OCI-LY3 (cell line): ENCODE measurements at regions not wholly inside any gene's neighbourhood (a gene's known extent, or its start where the extent isn't known, plus 50 kb on each side); places are given as distances from the start of the nearest gene placed in this dataset.

ENCODE experiments used
- H2AFZ ChIP-seq: fragments of 200-600, 300-600 bp; shearing (Covaris generic); 2 replicates; pipeline ENCODE4 v1.6.0; 2014; ENCODE audit warnings: antibody characterized with exemption, low read depth, low read length
- H3K27ac ChIP-seq: fragments of 200-600, 300-600 bp; sonication (generic); 2 replicates; pipeline ENCODE4 v1.5.1; 2014; ENCODE audit warnings: mild to moderate bottlenecking, low read length, moderate library complexity, mixed read lengths
- H3K27me3 ChIP-seq: fragments of 200-600, 300-600 bp; sonication (generic); 2 replicates; pipeline ENCODE4 v1.6.1; 2014; ENCODE audit warnings: low read depth, low read length, mixed read lengths
- H3K36me3 ChIP-seq: fragments of 200-600, 300-600 bp; sonication (generic); replicated peaks from 2 replicates; pipeline ENCODE3; 2014; ENCODE audit warnings: low read depth, low read length, mixed read lengths
- H3K4me1 ChIP-seq: fragments of 300-600, 200-600 bp; sonication (generic); 2 replicates; pipeline ENCODE4 v1.6.1; 2014; ENCODE audit warnings: low read length, mixed read lengths
- H3K4me2 ChIP-seq: fragments of 200-600, 300-600 bp; sonication (generic); 2 replicates; pipeline ENCODE4 v1.6.1; 2014; ENCODE audit warnings: low read length, mixed read lengths
- H3K4me3 ChIP-seq: fragments of 300-600, 200-600 bp; sonication (generic); 2 replicates; pipeline ENCODE4 v1.5.1; 2014; ENCODE audit warnings: antibody characterized with exemption, mild to moderate bottlenecking, low read length, moderate library complexity
- H3K79me2 ChIP-seq: fragments of 300-600, 200-600 bp; shearing (Covaris generic); 2 replicates; pipeline ENCODE4 v1.6.1; 2014; ENCODE audit warnings: mild to moderate bottlenecking, low read length, mixed read lengths
- H3K9ac ChIP-seq: fragments of 300-600, 200-600 bp; shearing (Covaris generic); 2 replicates; pipeline ENCODE4 v1.6.0; 2014; ENCODE audit warnings: mild to moderate bottlenecking, low read length, moderate library complexity
- H3K9me3 ChIP-seq: fragments of 200-600, 300-600 bp; shearing (Covaris generic); 2 replicates; pipeline ENCODE4 v1.6.1; 2014; ENCODE audit warnings: low read length, mixed read lengths; ENCODE audit not compliant: insufficient read depth
- H4K20me1 ChIP-seq: fragments of 200-600, 300-600 bp; sonication (generic); 2 replicates; pipeline ENCODE4 v1.6.1; 2016; ENCODE audit warnings: low read length, mixed read lengths; ENCODE audit not compliant: insufficient read depth
- CTCF ChIP-seq: fragments of 200-600, 300-600 bp; sonication (generic); IDR thresholded peaks from 2 replicates; pipeline ENCODE4 v1.5.1; 2014; ENCODE audit warnings: antibody characterized with exemption, low read length, low read depth
- EZH2phosphoT487 ChIP-seq: fragments of 200-600 bp; shearing (Covaris generic); IDR thresholded peaks from 2 replicates; pipeline ENCODE4 v1.6.1; 2018; ENCODE audit warnings: antibody characterized with exemption, mixed run types, low read depth

- H3K27ac ChIP-seq = no peak overlapping the region
- H3K4me2 ChIP-seq = no peak overlapping the region
- no peaks in the 10 kb centered on the region for H3K36me3 ChIP-seq
- no peak overlapping the region for H3K4me3 ChIP-seq
- no peak overlapping the region for H2AFZ ChIP-seq
- TF ChIP-seq EZH2phosphoT487 = no peak
- no peak for TF ChIP-seq CTCF
- H3K9me3 ChIP-seq = no peaks in the 10 kb centered on the region
- H4K20me1 ChIP-seq = no peaks in the 10 kb centered on the region
- peaks cover 5% of the 10 kb centered on the region; the same call in 1 of the 2 replicates for H3K4me1 ChIP-seq
- H3K9ac ChIP-seq = no peak overlapping the region
- H3K79me2 ChIP-seq = no peaks in the 10 kb centered on the region
- H3K27me3 ChIP-seq = no peaks in the 10 kb centered on the region
Observed at GRCh38 chr7:46633630-46634240, 712.7 kb upstream of the IGFBP3 start.

- no peak overlapping the region for H3K4me2 ChIP-seq
- no peak overlapping the region for H3K4me3 ChIP-seq
Observed at GRCh38 chr7:46633200-46633599, 712.1 kb upstream of the IGFBP3 start.

GRCh38 chr7:46630031-46630430 lies 709.0 kb upstream of the IGFBP3 start:
- Histone ChIP-seq H3K4me3 (no peak overlapping the region), H4K20me1 (no peaks in the 10 kb centered on the region), H3K27ac (no peak overlapping the region), H3K9ac (no peak overlapping the region), H3K36me3 (no peaks in the 10 kb centered on the region), H3K4me1 (peaks cover 5% of the 10 kb centered on the region; the same call in 1 of the 2 replicates), H3K27me3 (no peaks in the 10 kb centered on the region), H3K9me3 (no peaks in the 10 kb centered on the region), H3K4me2 (no peak overlapping the region), H3K79me2 (no peaks in the 10 kb centered on the region), H2AFZ (no peak overlapping the region)
- TF ChIP-seq EZH2phosphoT487 (no peak), CTCF (no peak)

More at GRCh38 chr7:46633200-46633599, 712.1 kb upstream of the IGFBP3 start:
- no peak for TF ChIP-seq CTCF
- no peak for TF ChIP-seq EZH2phosphoT487
- Histone ChIP-seq H3K27me3 (no peaks in the 10 kb centered on the region), H3K9me3 (no peaks in the 10 kb centered on the region), H2AFZ (no peak overlapping the region), H4K20me1 (no peaks in the 10 kb centered on the region), H3K27ac (no peak overlapping the region), H3K79me2 (no peaks in the 10 kb centered on the region), H3K36me3 (no peaks in the 10 kb centered on the region), H3K4me1 (peaks cover 5% of the 10 kb centered on the region; the same call in 1 of the 2 replicates), H3K9ac (no peak overlapping the region)

- TF ChIP-seq EZH2phosphoT487 (no peak), CTCF (no peak)
- Histone ChIP-seq H3K27me3 (no peaks in the 10 kb centered on the region), H3K4me1 (peaks cover 4% of the 10 kb centered on the region; the same call in 1 of the 2 replicates), H3K4me2 (no peak overlapping the region), H3K4me3 (no peak overlapping the region), H3K27ac (no peak overlapping the region), H3K9ac (no peak overlapping the region), H3K79me2 (no peaks in the 10 kb centered on the region), H3K9me3 (no peaks in the 10 kb centered on the region), H2AFZ (no peak overlapping the region), H3K36me3 (no peaks in the 10 kb centered on the region), H4K20me1 (no peaks in the 10 kb centered on the region)
Observed at GRCh38 chr7:46628389-46628788, 707.3 kb upstream of the IGFBP3 start.
